ENCODE measurements at regions not wholly inside any gene's neighbourhood (a gene's known extent, or its start where the extent isn't known, plus 50 kb on each side); places are given as distances from the start of the nearest gene placed in this dataset.

DNA sequence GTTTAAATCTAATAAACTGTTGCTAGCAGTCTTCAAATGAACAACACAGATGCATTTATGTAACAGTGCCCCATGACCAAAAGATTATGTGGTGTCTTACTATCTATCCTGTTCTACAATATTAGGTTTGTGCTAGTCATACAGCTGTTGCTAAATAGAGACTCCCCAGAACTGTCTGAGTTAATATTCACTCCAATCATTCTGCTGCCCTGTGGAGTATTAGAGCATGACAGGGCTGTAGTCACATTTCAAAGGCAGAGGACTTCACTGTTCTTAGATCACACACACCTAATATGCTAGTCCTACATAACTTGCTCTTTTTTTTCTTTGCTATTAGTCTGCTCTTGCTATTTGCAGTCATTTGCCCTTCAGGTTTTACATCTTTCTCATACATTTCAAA lies 157.6 kb upstream of the MDGA2 start:
- no peak for TF ChIP-seq CTCF (IDR thresholded peaks at IDR 0.05; ENCODE audit: extremely low read depth, missing control alignments)
- DNase-seq (ENCODE audit: low spot score): no peak

DNA sequence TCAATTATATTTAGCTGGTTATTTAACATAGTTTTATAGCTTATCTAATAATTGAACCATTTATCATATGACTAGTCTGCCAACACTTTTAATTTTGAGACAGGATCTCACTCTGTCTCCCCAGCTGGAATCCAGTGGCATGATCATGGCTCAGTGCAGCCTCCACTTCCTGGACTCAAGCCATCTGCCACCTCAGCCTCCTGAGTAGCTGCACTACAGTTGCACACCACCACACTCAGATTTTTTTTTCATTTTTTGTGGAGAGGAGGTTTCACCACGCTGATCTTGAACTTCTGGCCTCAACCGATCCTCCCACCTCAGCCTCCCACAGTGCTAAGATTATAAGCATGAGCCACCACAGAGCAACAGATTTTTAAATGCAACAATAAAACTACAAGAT lies 151.4 kb upstream of the MDGA2 start:
- DNase-seq (ENCODE audit: low spot score): no peak
- no peak for TF ChIP-seq CTCF (IDR thresholded peaks at IDR 0.05; ENCODE audit: extremely low read depth, missing control alignments)

DNA sequence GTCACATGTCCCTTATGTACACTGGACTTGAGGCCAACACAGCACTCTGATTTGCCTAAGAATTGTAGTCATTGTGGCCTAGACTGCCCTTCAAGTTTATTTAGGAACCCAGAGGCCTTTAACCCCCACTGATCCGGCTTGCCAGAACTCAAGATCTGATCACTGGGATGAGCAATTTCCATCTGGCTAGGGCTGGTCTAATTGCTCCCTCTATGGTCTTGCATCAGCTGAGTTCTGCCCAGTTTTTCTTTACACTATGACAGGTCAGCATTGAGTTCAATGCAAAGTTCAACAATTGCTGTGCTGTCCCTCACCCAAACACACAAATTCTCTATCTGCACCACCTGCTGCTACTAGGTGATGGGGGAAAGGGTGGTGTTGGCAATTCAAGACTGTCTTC lies 146.9 kb upstream of the MDGA2 start:
- no peak for TF ChIP-seq CTCF (IDR thresholded peaks at IDR 0.05; ENCODE audit: extremely low read depth, missing control alignments)
- no peak for DNase-seq (ENCODE audit: low spot score)

DNA sequence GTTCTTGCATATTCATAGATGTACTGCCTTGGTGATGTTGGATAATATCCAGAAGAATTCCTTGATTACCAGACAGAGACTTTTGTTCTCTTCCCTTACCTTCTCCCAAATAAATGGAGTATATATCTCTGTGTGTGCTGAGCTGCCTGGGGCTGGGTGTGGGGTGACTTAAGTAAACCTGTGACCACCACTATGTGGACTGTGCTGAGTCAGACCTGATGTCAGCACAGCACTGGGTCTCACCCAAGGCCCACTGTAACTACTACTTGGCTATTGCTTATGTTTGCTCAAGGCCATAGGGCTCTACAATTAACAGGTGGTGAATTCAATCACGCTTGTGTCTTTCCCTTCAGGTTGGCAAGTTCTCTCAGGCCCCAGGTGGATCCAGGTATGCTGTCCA lies 145.7 kb upstream of the MDGA2 start:
- no peak for DNase-seq (ENCODE audit: low spot score)
- TF ChIP-seq CTCF (IDR thresholded peaks at IDR 0.05; ENCODE audit: extremely low read depth, missing control alignments): no peak

DNA sequence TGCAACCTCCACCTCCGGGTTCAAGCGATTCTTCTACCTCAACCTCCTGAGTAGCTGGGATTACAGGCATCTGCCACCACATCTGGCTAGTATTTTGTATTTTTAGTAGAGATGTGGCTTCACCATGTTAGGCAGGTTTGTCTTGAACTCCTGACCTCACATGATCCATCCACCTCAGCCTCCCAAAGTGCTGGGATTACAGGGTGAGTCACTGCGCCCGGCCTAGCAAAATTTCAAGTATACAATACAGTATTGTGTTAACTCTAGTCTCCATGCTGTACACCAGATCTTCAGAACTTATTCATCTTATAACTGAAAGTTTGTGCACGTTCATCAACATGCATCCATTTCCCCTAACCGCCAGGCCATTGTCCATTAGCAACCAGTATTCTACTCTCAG lies 115.1 kb upstream of the MDGA2 start:
- no peak for DNase-seq (ENCODE audit: low spot score)
- no peak for TF ChIP-seq CTCF (IDR thresholded peaks at IDR 0.05; ENCODE audit: extremely low read depth, missing control alignments)

DNA sequence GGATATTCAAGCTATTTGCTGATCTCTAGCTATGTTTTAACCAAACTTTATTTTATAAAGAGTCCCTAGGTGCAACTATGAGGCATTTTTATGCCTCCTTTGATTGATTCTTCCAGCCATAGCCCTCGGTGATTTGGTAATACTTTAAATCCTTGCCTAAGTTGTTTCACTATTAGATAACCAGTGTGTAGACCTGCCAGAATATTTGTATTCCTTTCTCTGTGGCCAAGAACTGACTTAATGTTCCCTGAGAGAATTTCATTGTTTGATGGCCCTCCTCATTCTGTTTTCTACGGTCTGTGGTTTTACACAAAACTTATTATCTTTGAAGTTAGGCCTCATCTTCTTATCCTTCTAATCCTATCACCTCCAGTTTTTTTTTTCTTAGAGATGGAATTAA lies 109.7 kb upstream of the MDGA2 start:
- no peak for TF ChIP-seq CTCF (IDR thresholded peaks at IDR 0.05; ENCODE audit: extremely low read depth, missing control alignments)
- no peak for DNase-seq (ENCODE audit: low spot score)

DNA sequence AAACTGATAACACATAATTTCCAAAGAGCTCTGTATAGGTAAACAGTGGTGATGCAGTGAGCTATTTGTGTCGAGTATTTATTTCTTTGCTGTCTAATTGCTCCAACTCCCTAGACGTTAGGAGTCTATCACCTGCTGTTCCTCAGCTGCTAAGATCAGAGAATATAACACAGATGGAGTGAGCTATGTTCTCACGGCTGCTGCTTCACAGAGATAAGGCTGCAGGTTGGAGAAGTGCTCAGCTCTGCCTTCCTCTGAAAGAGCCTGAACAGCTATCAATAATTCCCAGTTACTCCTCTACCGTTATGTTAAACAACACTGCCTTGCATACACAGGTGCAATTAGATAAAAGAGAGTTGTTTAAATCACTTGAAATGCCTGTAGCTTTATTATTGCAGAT lies 103.2 kb upstream of the MDGA2 start:
- no peak for DNase-seq (ENCODE audit: low spot score)
- no peak for TF ChIP-seq CTCF (IDR thresholded peaks at IDR 0.05; ENCODE audit: extremely low read depth, missing control alignments)

Data from GM20000 (cell line).